ENCODE measurements at regions not wholly inside any gene's neighbourhood (a gene's known extent, or its start where the extent isn't known, plus 50 kb on each side); places are given as distances from the start of the nearest gene placed in this dataset.

DNA sequence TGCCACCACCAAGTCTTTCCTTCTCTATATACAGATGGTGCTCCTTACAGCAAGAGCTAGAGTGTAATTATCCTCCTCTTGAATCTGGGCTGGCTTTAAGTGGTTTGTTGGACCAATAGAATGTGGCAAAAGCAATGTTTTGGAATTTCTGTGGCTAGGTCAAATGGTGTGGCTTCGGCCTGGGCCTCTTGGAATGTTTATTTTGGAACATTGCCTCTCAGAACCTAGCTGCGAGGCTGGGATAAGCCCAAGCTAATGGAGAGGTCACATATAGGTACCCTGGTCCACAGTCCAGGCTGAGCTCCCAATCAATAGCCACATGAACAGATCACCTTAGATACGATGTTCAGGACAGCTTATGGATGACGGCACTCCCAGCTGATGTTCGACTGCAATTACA, 556.7 kb downstream of the TYW1 start:
- no peak for DNase-seq (ENCODE audit: low read depth)

DNA sequence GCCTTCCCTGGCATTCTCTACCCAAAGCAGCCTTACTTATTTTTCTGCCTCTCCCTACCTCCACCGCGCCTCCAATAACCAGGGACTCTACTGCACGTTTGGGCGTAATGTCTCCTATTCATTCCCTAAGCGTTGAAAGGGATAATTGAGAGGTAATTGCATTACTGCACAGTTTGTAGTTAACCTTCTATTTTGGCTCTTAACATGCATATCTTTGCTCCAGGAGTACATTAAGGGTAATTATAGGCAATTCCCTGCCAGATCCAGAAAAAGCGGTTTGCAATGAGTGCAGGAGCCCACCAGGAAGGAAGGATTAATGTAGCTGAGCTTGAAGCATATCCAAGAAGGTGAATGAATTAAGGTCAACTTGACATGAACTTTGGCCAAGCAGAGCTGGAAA, 558.4 kb downstream of the TYW1 start:
- no peak for DNase-seq (ENCODE audit: low read depth)

DNA sequence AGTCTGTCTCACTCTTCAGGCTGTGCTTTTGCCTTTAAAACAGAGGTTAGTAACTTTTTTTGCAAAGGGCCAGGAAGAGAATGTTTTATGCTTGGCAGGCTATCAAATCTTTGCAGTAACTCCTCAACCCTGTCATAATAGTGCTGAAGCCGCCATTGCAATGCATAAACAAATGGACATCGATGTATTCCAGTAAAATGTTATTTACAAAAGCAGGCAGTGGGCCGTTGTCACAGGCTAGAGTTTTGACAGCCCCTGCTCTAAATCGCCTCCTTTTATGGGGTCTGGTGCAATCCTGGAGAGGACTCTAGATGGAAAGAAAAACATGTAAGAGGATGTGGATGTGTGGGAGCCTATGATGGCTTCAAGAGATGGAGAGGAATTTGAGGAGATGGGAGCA, 568.3 kb downstream of the TYW1 start:
- no peak for DNase-seq (ENCODE audit: low read depth)

DNA sequence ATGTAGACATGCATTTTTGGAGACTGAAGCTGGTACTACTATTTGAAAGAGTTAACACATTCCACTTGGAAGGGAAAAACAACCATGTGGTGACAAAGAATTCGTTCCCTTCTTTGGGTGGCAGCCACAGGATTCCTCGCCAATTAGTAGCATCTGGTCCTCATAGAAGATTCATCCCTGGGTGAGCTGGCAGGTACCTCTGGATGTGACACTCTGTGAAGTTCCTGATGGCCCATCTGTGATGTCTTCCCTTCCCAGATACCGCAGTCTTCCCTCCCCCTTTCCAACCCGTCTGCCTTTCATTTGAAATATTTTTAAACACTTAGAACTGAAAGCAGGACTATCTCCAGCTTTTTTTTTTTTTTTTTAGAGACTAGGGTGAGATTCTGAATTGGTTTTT, 569.5 kb downstream of the TYW1 start:
- no peak for DNase-seq (ENCODE audit: low read depth)

DNA sequence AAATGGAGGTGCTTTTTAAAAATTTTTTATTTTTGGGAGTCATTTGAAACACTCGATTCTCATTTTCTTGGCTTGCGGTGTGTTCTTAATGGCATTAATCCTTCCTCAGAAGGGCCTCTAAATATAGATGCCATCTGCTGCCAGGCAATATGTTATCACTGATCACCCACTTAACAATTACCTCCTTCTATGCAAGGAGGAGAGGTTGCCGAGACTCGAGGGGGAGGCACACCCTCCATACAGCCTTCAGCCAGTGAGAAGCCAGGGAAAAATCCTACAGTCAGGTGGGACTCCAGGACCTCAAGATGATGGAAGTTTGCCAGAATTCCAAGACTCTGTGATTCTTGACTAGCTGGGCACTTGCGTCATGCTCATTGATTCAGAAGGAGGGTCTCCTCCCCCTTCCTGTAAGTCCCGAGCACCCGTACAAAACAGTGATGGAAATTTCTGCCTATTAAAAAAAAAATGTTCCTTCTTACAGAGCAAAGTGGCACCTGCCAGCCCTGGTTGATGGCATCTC, 574.5 kb downstream of the TYW1 start:
- no peak for DNase-seq (ENCODE audit: low read depth)

DNA sequence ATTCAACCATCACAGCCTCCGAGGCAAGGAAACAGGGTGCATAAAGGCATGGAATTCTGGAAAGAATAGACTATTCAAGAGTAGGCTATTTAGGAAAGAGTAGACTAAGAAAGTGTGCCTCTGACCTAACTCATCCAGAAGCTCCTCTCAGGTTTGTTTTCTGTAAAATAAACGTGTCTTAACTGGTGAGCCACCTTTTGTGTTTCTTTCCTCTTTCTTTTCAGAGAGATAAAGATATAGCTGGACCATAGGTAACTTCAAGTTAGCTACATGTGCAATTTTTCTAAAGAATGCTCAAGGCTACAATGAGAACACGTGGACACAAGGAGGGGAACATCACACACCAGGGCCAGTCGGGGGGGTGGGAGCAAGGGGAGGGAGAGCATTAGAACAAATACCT, 577.0 kb downstream of the TYW1 start:
- no peak for DNase-seq (ENCODE audit: low read depth)

DNA sequence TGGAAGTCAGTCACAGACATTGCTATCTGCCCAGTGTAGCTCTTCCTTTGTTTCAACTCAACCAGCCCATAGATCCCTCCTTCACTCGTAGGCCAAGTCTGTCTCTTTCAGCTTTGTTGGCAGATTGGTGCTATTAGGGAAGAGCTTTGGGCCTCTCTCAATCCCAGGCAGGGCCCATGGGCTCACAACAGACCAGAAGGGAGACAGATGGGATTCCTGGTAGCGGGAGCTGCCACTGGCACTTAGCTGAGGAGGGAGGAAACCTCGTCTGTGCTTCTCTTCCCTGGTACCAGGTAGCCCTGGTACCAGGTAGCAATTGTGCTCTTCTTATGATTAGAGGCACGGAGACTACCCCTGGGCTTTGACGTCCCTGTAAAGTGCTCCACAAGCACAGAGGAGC, 592.0 kb downstream of the TYW1 start:
- DNase-seq (ENCODE audit: low read depth), result no peak

DNA sequence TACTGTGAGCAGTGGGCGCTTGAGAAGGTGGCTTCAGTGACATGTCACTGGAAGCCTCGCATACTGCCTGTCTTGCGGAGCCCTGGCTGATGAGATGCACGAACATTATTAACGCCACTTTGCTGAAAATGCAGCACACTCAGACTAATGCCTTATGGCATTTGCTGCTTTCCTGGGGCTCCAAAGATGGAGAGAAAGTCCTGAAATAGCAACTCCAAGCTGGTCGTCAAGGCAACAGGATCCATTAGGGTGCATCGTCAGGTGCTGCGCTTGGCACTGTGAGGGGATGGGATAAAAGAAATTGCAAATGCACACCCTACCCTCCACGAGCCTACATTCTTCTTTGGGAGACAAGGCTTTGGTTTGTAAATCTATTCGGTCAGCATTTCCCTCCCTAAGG, 592.5 kb downstream of the TYW1 start:
- no peak for DNase-seq (ENCODE audit: low read depth)

DNA sequence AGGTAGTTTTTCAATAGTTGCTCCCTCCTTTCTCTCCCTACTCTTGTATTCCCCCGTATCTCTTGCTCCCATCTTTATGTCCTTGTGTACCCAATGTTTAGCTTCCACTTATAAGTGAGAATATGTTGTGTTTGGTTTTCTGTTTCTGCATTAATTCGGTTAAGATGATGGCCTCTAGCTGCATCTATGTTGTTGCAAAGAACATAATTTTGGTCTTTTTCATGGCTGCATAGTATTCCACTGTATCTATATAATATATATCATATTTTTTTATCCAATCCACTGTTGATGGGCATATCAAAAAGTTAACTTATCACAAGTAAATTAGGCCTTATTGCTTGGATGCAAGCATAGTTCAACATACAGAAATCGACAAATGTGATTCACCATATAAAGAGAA, 594.0 kb downstream of the TYW1 start:
- DNase-seq (ENCODE audit: low read depth), result no peak

DNA sequence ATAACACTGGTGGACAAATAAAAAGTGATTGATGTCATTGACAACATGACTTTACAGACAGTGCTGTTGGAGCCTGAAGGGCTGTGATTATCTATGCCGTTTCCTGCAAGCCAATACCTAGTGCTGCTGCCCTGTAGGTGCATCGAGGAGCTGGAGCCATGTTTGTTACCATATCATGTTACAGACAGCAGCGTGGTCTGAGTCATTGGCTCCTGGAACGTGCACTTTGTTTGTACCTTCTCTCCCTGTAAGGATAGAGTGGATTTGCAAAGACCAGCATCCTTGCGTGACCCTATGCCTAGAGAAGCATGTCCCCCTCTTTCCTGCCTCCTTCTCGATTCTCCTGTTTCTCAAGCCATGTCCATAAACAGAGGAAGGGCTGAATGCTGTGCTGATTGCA, 597.2 kb downstream of the TYW1 start:
- DNase-seq (ENCODE audit: low read depth), result no peak

DNA sequence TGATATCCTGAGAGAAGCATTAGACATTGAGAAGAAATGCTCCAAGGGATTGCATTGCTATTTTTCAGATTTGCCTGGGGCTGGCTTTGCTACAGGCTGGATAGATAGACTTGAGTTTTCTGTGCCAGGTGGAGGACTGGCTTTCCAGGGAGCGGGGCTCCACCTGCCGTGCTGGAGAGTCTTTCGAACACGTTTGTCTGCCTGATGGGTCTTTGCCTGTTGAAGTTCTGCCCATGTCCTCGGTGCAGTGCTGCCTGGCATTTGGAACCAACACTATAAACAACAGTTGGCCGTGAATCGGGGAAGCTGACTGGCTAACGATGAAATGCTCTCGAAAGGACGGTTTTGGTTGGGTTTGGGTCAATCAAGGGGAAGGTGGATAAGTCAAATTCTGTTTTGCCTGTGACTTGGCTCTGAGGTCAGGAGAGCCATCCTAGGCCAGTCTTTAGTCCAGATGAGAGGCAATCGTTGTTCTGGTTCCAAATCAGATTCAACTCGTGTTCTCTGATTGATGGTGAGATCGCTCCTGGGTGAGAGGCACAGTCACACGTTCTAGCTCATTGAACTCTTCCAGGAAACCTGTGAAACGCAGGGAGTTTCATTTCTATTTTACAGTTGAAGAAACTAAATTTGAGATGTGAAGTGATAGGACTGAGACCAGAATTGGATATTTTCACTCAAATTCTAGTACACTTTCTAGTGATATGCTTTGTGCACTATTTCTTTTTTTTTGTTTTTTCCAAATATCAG, 599.0 kb downstream of the TYW1 start:
- no peak for DNase-seq (ENCODE audit: low read depth)

DNA sequence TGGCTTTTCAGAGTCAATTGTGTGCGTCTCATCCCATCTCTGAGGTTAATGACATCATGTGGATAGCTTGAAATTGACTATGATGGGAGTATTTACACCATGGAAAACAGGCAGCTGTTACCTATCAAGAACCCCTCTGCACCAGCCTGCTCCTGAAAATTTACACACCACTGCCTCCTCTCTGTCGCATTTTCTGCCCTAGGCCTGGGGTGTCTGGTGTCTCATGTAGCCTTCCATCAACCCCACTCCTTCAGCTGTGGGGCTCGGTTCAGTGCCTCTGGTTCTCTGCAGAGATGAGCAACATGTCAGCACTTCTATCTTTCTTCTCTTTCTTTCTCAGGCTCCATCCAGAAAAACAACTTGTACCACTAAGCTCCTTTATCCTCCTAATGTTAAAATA, 600.5 kb downstream of the TYW1 start:
- DNase-seq (ENCODE audit: low read depth), result no peak

DNA sequence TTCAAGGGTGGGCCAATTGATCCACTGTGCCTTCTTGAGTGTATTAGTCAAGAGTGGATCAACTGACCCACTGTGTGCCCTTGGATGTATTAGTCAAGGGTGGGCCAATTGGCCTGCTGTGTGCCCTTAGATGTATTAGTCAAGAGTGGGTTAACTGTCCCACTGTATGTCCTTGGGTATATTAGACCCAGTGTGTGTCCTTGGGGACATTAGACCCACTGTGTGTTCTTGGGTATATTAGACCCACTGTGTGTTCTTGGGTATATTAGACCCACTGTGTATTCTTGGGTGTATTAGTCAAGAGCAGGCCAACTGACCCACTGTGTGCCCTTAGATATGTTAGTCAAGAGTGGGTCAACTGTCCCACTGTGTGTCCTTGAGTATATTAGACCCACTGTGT, 601.8 kb downstream of the TYW1 start:
- DNase-seq (ENCODE audit: low read depth), result no peak

DNA sequence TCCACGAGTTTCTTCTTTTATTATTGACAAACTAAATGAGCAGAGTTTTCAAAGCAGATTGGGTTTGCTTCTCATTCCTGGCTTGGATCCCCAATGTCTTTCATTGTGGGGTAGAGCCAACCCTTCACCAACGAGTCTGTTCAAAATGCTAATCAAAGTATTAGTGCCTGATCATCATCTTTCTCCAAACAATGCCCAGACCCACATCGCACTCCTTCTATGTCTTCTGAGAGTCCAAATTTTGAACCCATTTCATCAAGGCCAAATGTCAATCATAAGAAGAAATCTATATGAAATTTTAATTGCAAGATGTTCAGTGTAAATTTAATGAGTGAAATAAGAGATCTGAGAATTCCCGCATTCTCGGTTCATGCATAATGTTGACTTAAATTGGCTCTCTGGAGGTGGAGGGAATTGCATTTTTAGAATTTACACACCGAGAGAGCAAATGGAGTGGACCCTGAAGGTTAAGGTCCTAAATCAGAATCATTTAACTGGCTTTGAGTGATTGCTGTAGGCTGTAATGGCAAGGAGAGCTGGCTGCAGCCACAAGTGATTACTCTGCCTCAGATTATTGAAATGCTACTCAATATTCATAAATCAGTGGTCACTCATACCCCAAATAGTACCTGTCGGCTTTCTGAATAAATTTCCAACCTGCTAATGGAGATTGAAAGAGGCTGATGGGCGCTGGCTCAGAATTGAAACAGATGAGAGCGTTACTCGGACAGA, 602.9 kb downstream of the TYW1 start:
- DNase-seq (ENCODE audit: low read depth), result no peak

DNA sequence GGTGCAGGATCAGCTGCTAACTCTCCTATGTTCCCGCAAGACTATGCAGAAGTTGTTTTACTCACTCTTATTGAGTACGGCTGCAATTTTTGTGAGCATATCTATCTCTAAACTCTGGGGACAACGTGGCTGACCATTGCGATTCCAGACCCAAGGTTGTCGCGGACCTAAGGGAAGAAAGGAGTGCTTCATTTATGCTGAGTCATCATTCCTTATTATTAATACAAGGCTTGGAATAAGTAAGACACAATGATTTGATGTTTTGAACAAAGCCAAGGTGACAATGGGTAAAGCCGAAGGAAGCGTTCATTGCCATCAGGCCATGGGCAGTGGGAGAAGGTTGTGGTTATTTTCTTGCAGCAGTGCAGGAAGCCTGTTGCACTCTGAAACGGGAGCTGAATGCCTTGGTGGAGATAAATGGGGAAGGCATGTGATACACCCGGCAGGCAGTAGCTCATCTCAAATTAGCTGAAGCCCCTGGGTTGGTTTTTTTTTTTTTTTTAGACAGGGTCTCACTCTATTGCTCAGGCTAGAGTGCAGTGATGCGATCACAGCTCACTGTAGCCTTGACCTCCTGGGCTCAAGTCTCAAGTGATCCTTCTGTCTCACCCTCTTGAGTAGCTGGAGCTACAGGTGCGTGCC, 605.7 kb downstream of the TYW1 start:
- DNase-seq (ENCODE audit: low read depth), result no peak

DNA sequence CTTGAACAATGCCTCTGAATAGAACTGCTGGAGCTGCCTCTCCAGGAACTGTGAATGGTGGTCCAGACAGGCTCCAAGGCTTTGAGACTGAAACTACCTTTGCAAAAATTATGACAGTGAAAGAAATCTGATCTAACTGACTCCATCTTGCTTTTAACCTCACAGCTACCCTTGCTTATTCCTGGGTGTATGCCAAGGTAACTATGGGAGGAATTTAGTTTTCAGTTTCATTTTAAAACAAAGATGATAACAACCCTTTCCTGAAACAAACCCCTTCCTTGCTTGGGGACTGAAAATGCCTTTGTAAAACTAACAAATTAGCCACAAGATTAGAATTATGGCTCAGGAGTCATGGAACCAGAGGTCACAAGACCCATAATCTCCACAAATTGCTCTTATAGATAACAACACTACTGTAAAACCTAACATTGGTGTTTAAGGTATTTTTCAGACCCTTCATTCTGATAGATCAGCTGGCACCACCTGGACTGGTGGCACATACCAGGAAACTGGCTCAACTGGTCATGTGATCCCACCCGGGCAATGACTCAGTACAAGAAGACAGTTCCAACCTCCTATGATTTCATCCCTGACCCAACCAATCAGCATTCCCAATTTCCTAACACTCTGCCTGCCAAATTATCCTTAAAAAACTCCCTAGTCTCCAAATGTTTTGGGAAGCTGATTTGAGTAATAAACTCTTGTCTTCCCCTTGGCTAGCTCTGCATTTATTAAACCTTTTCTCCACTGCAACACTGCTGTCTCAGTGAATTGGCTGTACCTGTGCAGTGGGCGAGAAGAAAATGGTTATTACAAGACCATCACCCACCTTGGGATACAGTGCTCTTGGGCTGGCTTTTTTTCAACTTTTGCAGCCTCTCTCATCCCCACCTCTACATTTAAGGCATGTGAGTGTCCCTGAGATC, 608.1 kb downstream of the TYW1 start:
- DNase-seq (ENCODE audit: low read depth), result no peak

DNA sequence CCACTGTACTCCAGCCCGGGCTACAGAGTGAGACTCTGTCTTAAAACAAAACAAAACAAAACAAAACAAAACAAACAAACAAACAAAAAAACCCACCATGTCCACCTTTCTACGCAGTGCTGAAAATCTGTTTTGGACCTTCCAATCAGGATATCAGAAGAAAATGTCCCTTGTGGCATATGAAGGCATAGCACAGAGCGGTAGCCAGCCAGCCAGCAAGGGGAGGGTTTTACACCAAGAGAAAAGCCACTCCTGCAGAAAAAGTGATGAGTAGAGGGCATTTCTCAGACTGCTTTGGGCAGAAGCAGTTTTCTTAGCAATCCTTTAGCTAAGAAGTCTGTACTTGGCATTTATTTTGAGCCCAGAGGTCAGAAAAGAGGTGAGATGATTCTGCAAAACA, 612.2 kb downstream of the TYW1 start:
- DNase-seq (ENCODE audit: low read depth), result no peak

DNA sequence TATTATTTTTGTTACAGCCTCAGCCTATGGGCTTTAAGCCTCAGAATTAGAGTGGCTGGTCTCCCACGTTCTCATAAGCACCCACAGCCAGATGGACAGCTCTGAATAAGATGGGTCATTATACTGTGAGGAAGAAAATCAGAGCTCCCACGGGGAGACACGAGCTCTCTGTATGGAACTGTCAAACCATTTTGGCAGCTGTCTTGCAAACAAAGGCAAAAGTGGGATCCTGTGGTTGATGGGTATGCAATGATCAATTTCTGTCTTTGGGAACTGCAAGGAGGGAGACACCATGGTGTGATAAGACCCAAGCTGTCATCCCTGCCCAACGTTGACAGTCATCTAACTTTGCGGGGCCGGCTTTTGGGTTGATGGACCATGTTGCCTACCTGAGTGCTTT, 614.3 kb downstream of the TYW1 start:
- DNase-seq (ENCODE audit: low read depth), result no peak

DNA sequence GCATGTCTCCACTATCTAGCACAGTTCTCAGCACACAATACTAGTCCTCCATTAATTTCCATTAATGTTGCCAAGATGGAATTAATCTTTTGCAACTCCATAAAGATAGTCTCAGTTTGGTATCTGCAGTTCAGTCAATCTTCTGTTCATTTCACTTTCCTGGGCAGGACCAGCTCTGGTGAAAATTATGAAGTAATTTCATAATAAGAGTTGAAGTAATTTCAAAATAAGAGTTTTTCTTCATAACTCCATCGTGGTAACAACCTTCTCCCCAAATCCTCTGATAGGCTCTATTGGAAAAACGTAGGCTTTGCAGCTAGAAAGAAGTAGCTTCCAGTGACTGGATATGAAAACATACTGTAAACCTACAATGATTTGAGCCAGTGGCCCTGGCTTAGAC, 618.2 kb downstream of the TYW1 start:
- DNase-seq (ENCODE audit: low read depth), result no peak

DNA sequence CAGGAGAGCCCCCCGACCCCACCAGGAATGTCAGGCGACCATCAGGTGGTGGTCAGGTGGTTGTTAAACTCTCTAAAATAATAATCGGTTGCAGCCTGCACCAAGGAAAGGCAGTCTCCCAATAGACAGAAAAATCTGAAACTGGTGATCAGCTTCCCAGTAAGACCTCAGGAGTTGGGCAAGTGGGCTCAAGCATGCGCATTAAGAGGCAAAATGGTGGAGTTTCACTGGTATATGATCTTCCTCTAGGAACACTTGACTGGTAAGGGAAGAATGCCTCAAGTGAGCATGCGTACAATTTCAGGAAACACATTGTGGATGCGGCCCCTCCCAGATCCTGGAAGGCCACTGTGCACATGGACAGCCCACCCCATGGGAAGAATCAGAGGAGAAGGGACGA, 619.9 kb downstream of the TYW1 start:
- DNase-seq (ENCODE audit: low read depth), result no peak

DNA sequence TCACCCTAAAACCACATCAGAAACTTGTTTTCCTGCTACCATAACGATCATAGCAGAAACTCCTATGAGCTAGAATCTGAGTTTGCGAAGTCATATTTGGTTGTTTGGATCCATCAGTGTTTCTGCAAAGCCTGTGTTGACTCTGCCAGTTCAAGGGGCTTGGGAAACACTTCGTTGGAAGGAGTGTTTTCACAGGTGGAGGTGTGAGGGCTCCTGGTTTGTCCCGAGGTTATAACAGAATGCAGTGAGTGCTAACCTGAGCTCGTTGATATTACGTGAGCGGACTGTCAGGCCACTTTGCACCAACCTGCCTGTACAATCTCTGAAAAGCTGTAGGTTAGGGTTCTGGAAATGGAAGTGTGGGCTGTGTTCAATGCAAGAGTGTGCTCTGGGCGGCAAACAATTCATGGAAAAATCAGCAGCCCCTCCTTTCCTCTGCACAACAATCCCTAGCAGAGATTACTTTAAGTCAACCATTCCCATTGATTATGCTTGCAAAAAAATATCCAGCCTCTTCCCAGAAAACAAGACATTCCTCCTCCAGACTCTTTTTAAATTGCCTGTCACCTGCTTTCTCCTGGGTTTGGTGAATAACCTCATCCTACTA, 622.0 kb downstream of the TYW1 start:
- DNase-seq (ENCODE audit: low read depth), result no peak

Data from forelimb muscle (tissue), 1 donor.